GM12873 (cell line): ENCODE measurements at regions not wholly inside any gene's neighbourhood (a gene's known extent, or its start where the extent isn't known, plus 50 kb on each side); places are given as distances from the start of the nearest gene placed in this dataset.

Experiments
- CTCF ChIP-seq: IDR thresholded peaks from 2 replicates; pipeline ENCODE4 v1.5.1; 2012; ENCODE audit warnings: low read depth, mild to moderate bottlenecking, moderate library complexity, low read length, control low read depth; ENCODE audit not compliant: insufficient read depth; ENCODE audit errors: missing control alignments

GRCh38 chr17:22142091-22142490, 449.8 kb downstream of the KCNJ18 start:
- no peak for TF ChIP-seq CTCF

GRCh38 chr17:22145605-22146178, 453.4 kb downstream of the KCNJ18 start:
- TF ChIP-seq CTCF, result no peak

GRCh38 chr17:22158364-22158763, 466.0 kb downstream of the KCNJ18 start:
- no peak for TF ChIP-seq CTCF

- no peak for TF ChIP-seq CTCF
Measured at GRCh38 chr17:22161376-22161775, 469.1 kb downstream of the KCNJ18 start.

- TF ChIP-seq CTCF, result no peak
Measured at GRCh38 chr17:22171631-22172030, 479.3 kb downstream of the KCNJ18 start.

GRCh38 chr17:22193113-22193512, 500.8 kb downstream of the KCNJ18 start:
- TF ChIP-seq CTCF, result no peak

- no peak for TF ChIP-seq CTCF
Measured at GRCh38 chr17:22202702-22203101, 510.4 kb downstream of the KCNJ18 start.

GRCh38 chr17:22203208-22203715, 510.9 kb downstream of the KCNJ18 start:
- no peak for TF ChIP-seq CTCF
